Vagina (tissue), 2 donors: ENCODE measurements at regions not wholly inside any gene's neighbourhood (a gene's known extent, or its start where the extent isn't known, plus 50 kb on each side); places are given as distances from the start of the nearest gene placed in this dataset.

Experiments
- CTCF ChIP-seq, 3 experiments: fragments of 450-650 bp in 2 of 3; fragments of 200-600 bp in 1 of 3; sonication (generic) in 1 of 3; IDR thresholded peaks; one replicate each; pipeline ENCODE4 v1.5.1; 2017 to 2019; ENCODE audit warnings: antibody characterized with exemption in 3 of 3, mild to moderate bottlenecking in 2 of 3, moderate library complexity in 2 of 3
- POLR2AphosphoS5 ChIP-seq, 2 donors: sonication (generic); formaldehyde crosslinking; IDR thresholded peaks; one replicate each; pipeline ENCODE4 v1.9.0; 2017; ENCODE audit warnings: antibody characterized with exemption in 2 of 2, mild to moderate bottlenecking in 2 of 2, low read depth in 1 of 2; ENCODE audit not compliant: insufficient read depth in 1 of 2

- TF ChIP-seq POLR2AphosphoS5 (IDR thresholded peaks at IDR 0.05; ENCODE audit: insufficient read depth in 1 of 2, low read depth in 1 of 2) (no peak), CTCF (IDR thresholded peaks at IDR 0.05) (no peak)
These were observed 192.5 kb upstream of the MCHR2 start for GRCh38 chr6:100186552-100186951.
